ENCODE measurements at regions not wholly inside any gene's neighbourhood (a gene's known extent, or its start where the extent isn't known, plus 50 kb on each side); places are given as distances from the start of the nearest gene placed in this dataset.
"Not testable (repeated sequence)": the region's sequence is repeated elsewhere in the genome, so short reads cannot be mapped to it uniquely, and the experiment has no call there.

DNA sequence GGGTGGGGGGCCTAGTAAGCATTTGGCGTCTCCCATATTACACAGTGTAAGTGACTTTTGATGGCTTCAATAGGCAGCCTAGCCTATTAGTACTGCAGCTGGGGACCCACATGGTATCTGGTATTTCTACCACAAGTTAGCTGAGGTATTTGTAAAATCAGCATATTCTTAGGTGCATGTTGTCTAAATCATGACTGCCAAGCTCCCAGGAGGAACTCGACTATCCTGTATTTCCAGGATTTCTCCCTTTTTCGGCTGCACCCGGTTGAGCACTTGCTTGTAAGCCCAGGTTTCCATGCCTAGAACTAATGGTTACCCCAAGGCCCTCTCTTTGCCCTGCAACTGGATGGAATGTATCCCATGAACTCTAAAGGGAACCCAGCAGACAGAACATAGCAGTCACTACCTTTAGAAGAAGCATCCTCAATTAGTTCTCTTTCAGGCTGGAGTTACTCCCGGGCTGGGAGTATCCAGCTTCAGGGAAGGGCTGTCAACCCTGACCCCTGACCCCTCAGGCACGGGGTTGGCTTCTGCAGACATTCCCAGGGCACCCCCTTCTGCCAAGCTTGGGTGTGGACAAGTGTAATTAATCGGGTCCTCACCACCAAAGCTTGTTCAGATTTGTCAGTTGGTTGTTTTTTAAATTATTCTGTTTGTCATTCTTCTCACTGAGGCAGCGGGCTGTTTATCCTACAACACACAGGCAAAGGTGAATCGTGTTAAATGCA, 90.3 kb upstream of the PARD3 start:
- 65% methylated on average over 9 of the region's 9 CpGs for WGBS (ENCODE audit: insufficient coverage, low coverage, low lambda C conversion rate, missing lambda C conversion rate)

DNA sequence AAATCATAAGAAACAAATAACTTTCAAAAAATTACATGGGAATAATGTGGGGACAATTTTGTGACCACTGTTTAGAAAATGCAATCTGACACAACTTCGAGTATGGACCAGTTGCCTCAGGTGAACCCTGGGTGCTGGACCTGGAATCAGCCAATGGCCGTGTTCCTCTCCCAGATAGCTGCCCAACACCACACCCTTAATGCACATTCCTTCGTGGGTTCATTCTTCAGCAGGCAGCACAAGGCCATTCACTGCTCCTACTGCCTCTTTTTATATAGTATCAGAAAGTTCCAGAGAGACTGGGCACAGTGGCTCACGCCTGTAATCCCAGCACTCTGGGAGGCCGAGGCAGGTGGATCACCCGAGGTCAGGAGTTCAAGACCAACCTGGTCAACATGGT, 89.1 kb upstream of the PARD3 start:
- Histone ChIP-seq H3K36me3 (no peaks in the 10 kb centered on the region), H3K4me3 (no peak overlapping the region), H3K9me3 (no peaks in the 10 kb centered on the region), H3K27ac (no peak overlapping the region), H3K4me1 (no peaks in the 10 kb centered on the region), H3K27me3 (no peaks in the 10 kb centered on the region)
- ATAC-seq (no peak), DNase-seq (no peak)
- no peak for TF ChIP-seq POLR2A (IDR thresholded peaks at IDR 0.05)
- TF ChIP-seq, protein P1, sequence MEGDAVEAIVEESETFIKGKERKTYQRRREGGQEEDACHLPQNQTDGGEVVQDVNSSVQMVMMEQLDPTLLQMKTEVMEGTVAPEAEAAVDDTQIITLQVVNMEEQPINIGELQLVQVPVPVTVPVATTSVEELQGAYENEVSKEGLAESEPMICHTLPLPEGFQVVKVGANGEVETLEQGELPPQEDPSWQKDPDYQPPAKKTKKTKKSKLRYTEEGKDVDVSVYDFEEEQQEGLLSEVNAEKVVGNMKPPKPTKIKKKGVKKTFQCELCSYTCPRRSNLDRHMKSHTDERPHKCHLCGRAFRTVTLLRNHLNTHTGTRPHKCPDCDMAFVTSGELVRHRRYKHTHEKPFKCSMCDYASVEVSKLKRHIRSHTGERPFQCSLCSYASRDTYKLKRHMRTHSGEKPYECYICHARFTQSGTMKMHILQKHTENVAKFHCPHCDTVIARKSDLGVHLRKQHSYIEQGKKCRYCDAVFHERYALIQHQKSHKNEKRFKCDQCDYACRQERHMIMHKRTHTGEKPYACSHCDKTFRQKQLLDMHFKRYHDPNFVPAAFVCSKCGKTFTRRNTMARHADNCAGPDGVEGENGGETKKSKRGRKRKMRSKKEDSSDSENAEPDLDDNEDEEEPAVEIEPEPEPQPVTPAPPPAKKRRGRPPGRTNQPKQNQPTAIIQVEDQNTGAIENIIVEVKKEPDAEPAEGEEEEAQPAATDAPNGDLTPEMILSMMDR (IDR thresholded peaks at IDR 0.05) = no peak
- intact Hi-C loops (cut with DNase I) = no loop called here
- 77% methylated on average over 5 of the region's 6 CpGs for WGBS (ENCODE audit: insufficient coverage, low coverage, low lambda C conversion rate, missing lambda C conversion rate)

More for the DNA sequence above, 90.3 kb upstream of the PARD3 start:
- intact Hi-C loops (cut with DNase I) = no loop called here
- no peaks in the 10 kb centered on the region for H3K27me3 ChIP-seq
- no peak overlapping the region for H3K4me3 ChIP-seq
- no peaks in the 10 kb centered on the region for H3K4me1 ChIP-seq
- ATAC-seq = no peak
- DNase-seq = no peak
- no peaks in the 10 kb centered on the region for H3K36me3 ChIP-seq
- H3K9me3 ChIP-seq = no peaks in the 10 kb centered on the region
- TF ChIP-seq, protein P1 (IDR thresholded peaks at IDR 0.05) = no peak
- no peak for TF ChIP-seq POLR2A (IDR thresholded peaks at IDR 0.05)
- no peak overlapping the region for H3K27ac ChIP-seq

DNA sequence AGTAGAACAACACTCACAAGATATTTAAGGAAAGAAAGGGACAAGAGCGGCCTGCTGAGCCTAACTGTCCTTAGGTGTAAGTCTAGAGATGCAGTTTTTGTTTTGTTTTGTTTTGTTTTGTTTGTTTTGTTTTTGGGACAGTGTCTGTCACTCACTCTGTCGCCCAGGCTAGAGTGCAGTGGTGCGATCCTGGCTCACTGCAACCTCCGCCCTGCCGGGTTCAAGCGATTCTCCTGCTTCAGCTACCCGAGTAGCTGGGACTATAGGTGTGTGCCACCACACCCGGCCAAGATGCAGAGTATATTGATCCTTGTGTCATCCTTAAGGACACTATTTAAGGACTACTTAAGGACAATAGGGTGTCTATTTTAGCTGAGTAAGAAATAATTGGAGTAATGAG, 84.1 kb upstream of the PARD3 start:
- intact Hi-C loops (cut with DNase I) = no loop called here
- Histone ChIP-seq H3K27ac (no peak overlapping the region), H3K36me3 (no peaks in the 10 kb centered on the region), H3K4me1 (no peaks in the 10 kb centered on the region), H3K9me3 (no peaks in the 10 kb centered on the region), H3K4me3 (no peak overlapping the region), H3K27me3 (no peaks in the 10 kb centered on the region)
- 94% methylated on average over 8 of the region's 8 CpGs for WGBS (ENCODE audit: insufficient coverage, low coverage, low lambda C conversion rate, missing lambda C conversion rate)
- no peak for DNase-seq
- ATAC-seq = no peak
- TF ChIP-seq, protein P1 (IDR thresholded peaks at IDR 0.05) = no peak
- no peak for TF ChIP-seq POLR2A (IDR thresholded peaks at IDR 0.05)

DNA sequence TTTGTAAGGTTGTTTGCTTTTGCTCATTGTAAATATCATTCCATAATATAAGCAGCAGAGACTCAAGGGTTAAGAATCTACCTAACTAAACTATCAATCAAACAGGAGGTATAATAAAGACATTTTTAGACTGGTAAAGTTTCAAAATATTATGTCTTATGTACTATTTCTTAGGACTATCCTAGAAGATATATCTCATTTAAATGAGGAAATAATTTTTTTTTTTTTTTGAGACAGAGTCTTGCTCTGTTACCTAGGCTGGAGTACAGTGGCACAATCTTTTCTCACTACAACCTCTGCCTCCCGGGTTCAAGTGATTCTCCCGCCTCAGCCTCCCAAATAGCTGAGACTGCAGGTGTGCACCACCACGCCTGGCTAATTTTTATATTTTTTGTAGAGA, 80.9 kb upstream of the PARD3 start:
- H3K27me3 ChIP-seq = no peaks in the 10 kb centered on the region
- no peak overlapping the region for H3K4me3 ChIP-seq
- no peaks in the 10 kb centered on the region for H3K4me1 ChIP-seq
- intact Hi-C loops (cut with DNase I) = no loop called here
- 91% methylated on average over 3 of the region's 3 CpGs for WGBS (ENCODE audit: insufficient coverage, low coverage, low lambda C conversion rate, missing lambda C conversion rate)
- DNase-seq (no peak), ATAC-seq (no peak)
- H3K9me3 ChIP-seq = no peaks in the 10 kb centered on the region
- TF ChIP-seq, protein P1 (IDR thresholded peaks at IDR 0.05) = no peak
- TF ChIP-seq POLR2A (IDR thresholded peaks at IDR 0.05) = no peak
- H3K36me3 ChIP-seq = no peaks in the 10 kb centered on the region
- H3K27ac ChIP-seq = no peak overlapping the region

DNA sequence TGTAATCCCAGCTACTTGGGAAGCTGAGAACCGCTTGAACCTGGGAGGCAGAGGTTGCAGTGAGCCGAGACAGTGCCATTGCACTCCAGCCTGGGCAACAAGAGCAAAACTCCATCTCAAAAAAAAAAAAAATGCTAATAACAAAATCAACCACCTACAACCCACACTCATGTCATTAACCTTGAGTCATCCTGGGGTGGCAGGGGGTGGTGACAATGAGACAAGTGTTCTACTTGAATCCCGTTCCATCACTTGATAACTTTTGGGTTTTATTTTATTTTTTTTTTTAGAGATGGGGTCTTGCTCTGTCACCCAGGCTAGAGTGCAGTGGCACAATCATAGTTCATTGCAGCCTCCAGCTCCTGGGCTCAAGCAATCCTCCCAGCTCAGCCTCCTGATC, 80.0 kb upstream of the PARD3 start:
- 80% methylated on average over 3 of the region's 3 CpGs for WGBS (ENCODE audit: insufficient coverage, low coverage, low lambda C conversion rate, missing lambda C conversion rate)
- DNase-seq; H3K4me3 ChIP-seq; ATAC-seq; H3K4me1 ChIP-seq; H3K9me3 ChIP-seq; intact Hi-C loops (cut with DNase I); H3K36me3 ChIP-seq; H3K27me3 ChIP-seq; H3K27ac ChIP-seq: not testable (repeated sequence)

DNA sequence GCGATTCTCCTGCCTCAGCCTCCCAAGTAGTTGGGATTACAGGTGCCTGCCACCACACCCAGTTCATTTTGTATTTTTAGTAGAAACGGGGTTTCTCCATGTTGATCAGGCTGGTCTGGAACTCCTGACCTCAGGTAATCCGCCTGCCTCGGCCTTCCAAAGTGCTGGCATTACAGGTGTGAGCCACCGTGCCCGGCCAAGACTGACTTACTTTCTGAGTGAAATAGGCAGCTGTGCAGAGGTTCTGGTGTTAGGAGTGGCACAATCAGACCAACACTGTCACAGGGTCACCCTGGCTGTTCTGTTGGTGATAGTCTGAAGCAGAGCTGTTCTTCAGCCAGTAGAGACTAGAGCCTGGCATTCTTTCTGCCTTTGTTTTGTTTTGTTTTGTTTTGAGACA, 77.4 kb upstream of the PARD3 start:
- H3K27me3 ChIP-seq; H3K4me1 ChIP-seq; H3K4me3 ChIP-seq; H3K36me3 ChIP-seq; H3K27ac ChIP-seq; H3K9me3 ChIP-seq; DNase-seq; ATAC-seq; intact Hi-C loops (cut with DNase I): not testable (repeated sequence)
- WGBS (ENCODE audit: insufficient coverage, low coverage, low lambda C conversion rate, missing lambda C conversion rate) = 82% methylated on average over 2 of the region's 6 CpGs
